Glutamatergic neuron (in vitro differentiated cells): ENCODE measurements at regions not wholly inside any gene's neighbourhood (a gene's known extent, or its start where the extent isn't known, plus 50 kb on each side); places are given as distances from the start of the nearest gene placed in this dataset.

ENCODE experiments used
- DNase-seq: peaks from one replicate; pipeline ENCODE4 v3.0.0; 2022
- H3K27ac Mint-ChIP-seq: one replicate; pipeline ENCODE4 v1.8.0; 2020; ENCODE audit warnings: mild to moderate bottlenecking, mixed read lengths, inconsistent platforms; ENCODE audit not compliant: unreplicated experiment
- H3K27me3 Mint-ChIP-seq: one replicate; pipeline ENCODE4 v1.8.0; 2020; ENCODE audit warnings: mild to moderate bottlenecking, moderate library complexity, mixed read lengths, inconsistent platforms; ENCODE audit not compliant: unreplicated experiment
- H3K36me3 Mint-ChIP-seq: one replicate; pipeline ENCODE4 v1.8.0; 2020; ENCODE audit warnings: mild to moderate bottlenecking, mixed read lengths, inconsistent platforms; ENCODE audit not compliant: unreplicated experiment
- H3K4me1 Mint-ChIP-seq: one replicate; pipeline ENCODE4 v1.8.0; 2020; ENCODE audit warnings: mild to moderate bottlenecking, low read depth, mixed read lengths, inconsistent platforms; ENCODE audit not compliant: unreplicated experiment
- H3K4me3 Mint-ChIP-seq: one replicate; pipeline ENCODE4 v1.8.0; 2020; ENCODE audit warnings: mild to moderate bottlenecking, mixed read lengths, inconsistent platforms; ENCODE audit not compliant: unreplicated experiment
- H3K9me3 Mint-ChIP-seq: one replicate; pipeline ENCODE4 v1.8.0; 2020; ENCODE audit warnings: mild to moderate bottlenecking, moderate library complexity, mixed read lengths, inconsistent platforms; ENCODE audit not compliant: unreplicated experiment
- TF ChIP-seq, protein P1 (sequence below): fragments of 200-600 bp; sonication (generic); IDR thresholded peaks from one replicate; pipeline ENCODE4 v1.5.0; 2021; ENCODE audit not compliant: partially characterized antibody, unreplicated experiment

DNA sequence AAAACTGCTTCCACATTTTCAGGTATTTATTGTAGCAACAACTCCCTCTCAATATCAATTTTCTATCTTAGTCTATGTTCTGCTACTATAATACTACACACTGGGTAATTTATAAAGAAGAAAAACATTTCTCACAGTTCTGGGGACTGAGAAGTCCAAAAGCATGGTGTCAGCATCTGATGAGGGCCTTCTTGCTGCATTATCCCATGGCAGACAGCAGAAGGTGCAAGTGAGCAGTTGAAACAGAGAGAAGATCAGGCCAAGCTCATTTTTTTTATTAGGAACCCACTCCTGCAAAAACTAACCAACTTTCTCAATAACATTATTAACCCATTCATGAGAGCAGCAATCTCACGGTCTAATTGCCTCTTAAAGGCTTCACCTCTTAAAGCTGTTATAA lies 376.0 kb downstream of the RAB28 start:
- no peaks in the 10 kb centered on the region for H3K36me3 Mint-ChIP-seq
- TF ChIP-seq, protein P1, sequence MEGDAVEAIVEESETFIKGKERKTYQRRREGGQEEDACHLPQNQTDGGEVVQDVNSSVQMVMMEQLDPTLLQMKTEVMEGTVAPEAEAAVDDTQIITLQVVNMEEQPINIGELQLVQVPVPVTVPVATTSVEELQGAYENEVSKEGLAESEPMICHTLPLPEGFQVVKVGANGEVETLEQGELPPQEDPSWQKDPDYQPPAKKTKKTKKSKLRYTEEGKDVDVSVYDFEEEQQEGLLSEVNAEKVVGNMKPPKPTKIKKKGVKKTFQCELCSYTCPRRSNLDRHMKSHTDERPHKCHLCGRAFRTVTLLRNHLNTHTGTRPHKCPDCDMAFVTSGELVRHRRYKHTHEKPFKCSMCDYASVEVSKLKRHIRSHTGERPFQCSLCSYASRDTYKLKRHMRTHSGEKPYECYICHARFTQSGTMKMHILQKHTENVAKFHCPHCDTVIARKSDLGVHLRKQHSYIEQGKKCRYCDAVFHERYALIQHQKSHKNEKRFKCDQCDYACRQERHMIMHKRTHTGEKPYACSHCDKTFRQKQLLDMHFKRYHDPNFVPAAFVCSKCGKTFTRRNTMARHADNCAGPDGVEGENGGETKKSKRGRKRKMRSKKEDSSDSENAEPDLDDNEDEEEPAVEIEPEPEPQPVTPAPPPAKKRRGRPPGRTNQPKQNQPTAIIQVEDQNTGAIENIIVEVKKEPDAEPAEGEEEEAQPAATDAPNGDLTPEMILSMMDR: no peak
- no peaks in the 10 kb centered on the region for H3K27me3 Mint-ChIP-seq
- no peaks in the 10 kb centered on the region for H3K4me1 Mint-ChIP-seq
- peaks cover 1% of the 10 kb centered on the region for H3K9me3 Mint-ChIP-seq
- H3K27ac Mint-ChIP-seq: no peak overlapping the region
- no peak overlapping the region for H3K4me3 Mint-ChIP-seq
- no peak for DNase-seq

DNA sequence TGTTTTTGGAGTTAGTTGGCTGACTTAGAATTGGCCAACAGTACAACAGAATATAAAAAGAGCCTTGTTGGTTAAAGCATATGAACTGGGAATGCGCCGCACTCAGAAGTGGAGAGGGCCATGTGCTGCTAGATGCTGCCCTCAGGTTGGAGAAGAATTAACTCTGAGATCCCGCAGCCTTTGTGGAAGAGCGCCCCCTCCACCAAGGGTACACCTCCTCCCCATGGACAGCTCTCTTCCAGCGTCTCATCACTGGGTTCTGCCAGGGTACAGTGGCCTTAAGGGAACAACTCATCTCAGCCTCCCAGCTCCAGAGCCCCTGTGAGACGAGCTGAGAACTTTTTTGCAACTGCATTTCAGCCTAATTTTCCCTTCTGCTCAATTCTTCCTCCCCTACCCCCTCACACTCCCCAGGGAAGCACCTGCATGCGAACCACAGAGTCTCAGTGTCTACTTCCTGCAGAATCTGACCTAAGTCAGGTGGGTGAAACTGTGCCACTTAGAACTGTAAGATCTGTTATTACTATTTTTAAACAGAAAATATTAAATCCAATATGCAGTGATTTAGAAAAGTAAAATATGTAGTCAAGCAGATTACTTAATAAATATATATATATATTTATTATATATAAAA lies 380.6 kb downstream of the RAB28 start:
- peaks cover 1% of the 10 kb centered on the region for H3K9me3 Mint-ChIP-seq
- TF ChIP-seq, protein P1: no peak
- DNase-seq: no peak
- H3K27ac Mint-ChIP-seq: no peak overlapping the region
- peaks cover 2% of the 10 kb centered on the region for H3K27me3 Mint-ChIP-seq
- no peaks in the 10 kb centered on the region for H3K36me3 Mint-ChIP-seq
- H3K4me1 Mint-ChIP-seq: no peaks in the 10 kb centered on the region
- no peak overlapping the region for H3K4me3 Mint-ChIP-seq

DNA sequence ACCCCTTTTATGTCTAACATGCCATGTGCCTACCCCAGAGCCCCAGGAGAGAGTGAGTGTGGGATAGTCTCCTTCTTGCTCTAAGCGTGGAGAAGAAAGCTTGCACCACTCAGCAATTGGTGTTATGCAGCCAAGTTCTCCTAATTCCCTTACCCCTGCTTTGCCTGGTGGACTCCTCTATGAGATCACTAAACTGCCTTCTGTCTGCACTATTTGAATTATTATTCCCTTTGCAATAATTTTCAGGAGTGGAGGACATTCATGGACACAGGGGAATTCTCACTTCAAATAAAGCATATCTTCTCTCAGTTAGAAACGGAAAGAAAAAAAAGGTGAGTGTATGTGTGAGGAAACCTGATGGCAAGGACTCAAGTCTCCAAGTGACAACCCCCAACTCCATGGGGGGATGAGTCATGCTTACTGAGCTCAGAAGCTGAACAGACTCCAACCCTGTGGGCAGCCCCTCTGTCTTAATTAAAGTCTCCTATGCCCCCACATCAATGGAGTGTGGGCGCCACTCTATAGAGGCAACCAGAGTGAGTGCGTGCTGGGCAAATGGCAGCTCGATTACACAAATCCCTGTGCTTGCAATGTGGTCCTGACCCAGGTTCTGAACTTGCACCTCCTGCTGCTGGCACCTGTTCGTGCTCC lies 381.9 kb downstream of the RAB28 start:
- Mint-ChIP-seq H3K27ac (no peak overlapping the region), H3K9me3 (peaks cover 1% of the 10 kb centered on the region), H3K4me3 (no peak overlapping the region), H3K36me3 (no peaks in the 10 kb centered on the region), H3K4me1 (no peaks in the 10 kb centered on the region), H3K27me3 (peaks cover 2% of the 10 kb centered on the region)
- TF ChIP-seq, protein P1: no peak
- no peak for DNase-seq

DNA sequence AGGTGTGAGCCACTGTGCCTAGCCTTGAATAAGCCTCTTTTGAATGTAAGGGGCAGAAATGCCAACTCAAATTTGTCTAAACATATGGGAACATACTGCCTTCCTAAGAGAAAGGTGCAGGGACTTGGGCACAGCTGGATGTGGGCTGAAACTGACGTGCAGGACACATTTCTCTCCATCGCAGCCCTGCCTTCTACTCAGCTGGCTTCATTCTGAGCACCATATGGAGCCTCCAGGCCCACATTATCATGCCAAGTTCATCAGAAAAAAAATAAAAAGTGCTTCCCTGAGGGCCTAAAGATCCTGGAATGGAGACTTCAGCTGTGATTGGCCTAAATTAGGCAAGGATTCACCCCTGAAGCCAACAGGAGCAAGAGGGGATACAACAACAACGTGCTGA lies 386.2 kb downstream of the RAB28 start:
- no peak overlapping the region for H3K4me3 Mint-ChIP-seq
- H3K27ac Mint-ChIP-seq: no peak overlapping the region
- no peak for DNase-seq

DNA sequence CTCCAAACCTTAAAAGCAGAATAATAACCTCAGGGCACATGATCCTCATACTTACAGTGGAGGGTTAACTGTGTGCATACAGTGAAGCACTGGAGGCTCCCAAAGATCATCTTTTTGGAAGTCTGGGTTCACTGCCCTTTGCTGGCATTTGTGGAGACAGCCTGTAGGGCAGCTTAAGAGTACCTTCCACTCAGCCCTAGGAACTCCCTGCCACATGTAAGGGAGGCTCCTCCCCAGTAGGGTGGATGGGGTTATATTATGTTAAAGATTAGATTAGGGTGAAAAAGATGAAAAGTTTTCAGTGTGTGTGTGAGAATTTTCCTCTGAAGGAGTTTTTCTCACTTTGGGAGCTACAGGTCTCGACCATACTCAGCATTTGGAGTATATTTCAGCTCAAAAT lies 388.4 kb downstream of the RAB28 start:
- TF ChIP-seq, protein P1: no peak
- Mint-ChIP-seq H3K4me3 (no peak overlapping the region), H3K27me3 (peaks cover 2% of the 10 kb centered on the region), H3K36me3 (no peaks in the 10 kb centered on the region), H3K9me3 (peaks cover 2% of the 10 kb centered on the region), H3K27ac (no peak overlapping the region), H3K4me1 (no peaks in the 10 kb centered on the region)
- no peak for DNase-seq

More for the DNA sequence above, 386.2 kb downstream of the RAB28 start:
- Mint-ChIP-seq H3K4me1 (no peaks in the 10 kb centered on the region), H3K27me3 (peaks cover 2% of the 10 kb centered on the region), H3K36me3 (no peaks in the 10 kb centered on the region), H3K9me3 (peaks cover 2% of the 10 kb centered on the region)
- TF ChIP-seq, protein P1: no peak
